Vagina (tissue), 2 donors: ENCODE measurements at regions not wholly inside any gene's neighbourhood (a gene's known extent, or its start where the extent isn't known, plus 50 kb on each side); places are given as distances from the start of the nearest gene placed in this dataset.

Experiments used
- CTCF ChIP-seq, 3 experiments: fragments of 450-650 bp in 2 of 3; fragments of 200-600 bp in 1 of 3; sonication (generic) in 1 of 3; IDR thresholded peaks; one replicate each; pipeline ENCODE4 v1.5.1; 2017 to 2019; ENCODE audit warnings: antibody characterized with exemption in 3 of 3, mild to moderate bottlenecking in 2 of 3, moderate library complexity in 2 of 3
- POLR2AphosphoS5 ChIP-seq, 2 donors: sonication (generic); formaldehyde crosslinking; IDR thresholded peaks; one replicate each; pipeline ENCODE4 v1.9.0; 2017; ENCODE audit warnings: antibody characterized with exemption in 2 of 2, mild to moderate bottlenecking in 2 of 2, low read depth in 1 of 2; ENCODE audit not compliant: insufficient read depth in 1 of 2

- TF ChIP-seq POLR2AphosphoS5 (IDR thresholded peaks at IDR 0.05; ENCODE audit: insufficient read depth in 1 of 2, low read depth in 1 of 2) (no peak), CTCF (IDR thresholded peaks at IDR 0.05) (no peak)
Measured at GRCh38 chr4:184936071-184936470, 82.2 kb upstream of the HELT start.
